ENCODE measurements at regions not wholly inside any gene's neighbourhood (a gene's known extent, or its start where the extent isn't known, plus 50 kb on each side); places are given as distances from the start of the nearest gene placed in this dataset.
"Not testable (repeated sequence)": the region's sequence is repeated elsewhere in the genome, so short reads cannot be mapped to it uniquely, and the experiment has no call there.

DNA sequence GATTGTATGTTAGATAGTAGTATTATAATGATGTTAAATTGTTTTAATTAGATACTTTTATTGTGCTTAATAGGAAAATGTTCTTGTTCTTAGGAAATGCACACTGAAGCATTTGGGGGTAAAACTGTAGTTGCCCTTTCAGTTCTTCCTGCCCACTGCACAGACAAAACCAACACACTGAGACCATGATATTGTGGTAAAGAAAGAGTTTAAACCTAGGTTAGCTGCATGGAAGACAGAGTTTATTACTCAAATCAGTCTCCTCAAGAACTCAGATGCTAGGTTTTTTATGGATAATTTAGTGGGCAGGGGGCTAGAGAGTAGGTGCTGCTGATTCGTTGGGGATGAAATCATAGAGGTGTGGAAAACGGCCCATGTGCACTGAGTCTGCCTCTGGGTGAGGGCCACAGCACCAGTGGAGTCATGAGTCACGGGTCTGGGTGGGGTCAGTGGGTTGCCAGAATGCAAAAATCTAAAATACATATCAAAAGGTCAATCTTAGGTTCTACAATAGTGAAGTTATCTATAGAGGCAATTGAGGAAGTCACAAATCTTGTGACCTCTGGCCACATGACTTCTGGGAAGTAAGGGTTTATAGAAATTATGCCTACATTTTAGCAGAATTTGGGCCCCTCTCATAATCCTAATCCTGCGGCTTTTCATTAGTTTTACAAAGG lies 124.8 kb upstream of the FOXN2 start:
- no peak for DNase-seq (ENCODE audit: low read depth in 3 of 3)

DNA sequence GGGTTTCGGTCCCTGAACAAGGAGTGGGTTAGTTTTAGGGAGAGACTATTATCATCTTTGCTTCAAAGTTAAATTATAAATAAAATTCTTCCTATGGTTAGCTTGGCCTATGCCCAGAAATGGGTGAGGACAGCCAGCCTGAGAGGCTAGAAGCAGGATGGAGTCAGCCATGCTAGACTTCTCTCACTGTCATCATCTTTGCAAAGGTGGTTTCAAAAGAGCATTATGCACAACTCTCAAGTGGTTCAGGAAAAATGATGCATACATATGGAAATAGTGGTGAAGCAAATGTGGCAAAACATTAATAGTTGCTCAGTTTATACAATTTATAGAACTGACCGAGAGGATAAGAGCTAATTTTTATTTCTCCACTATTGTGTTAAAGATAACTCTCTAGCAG lies 124.3 kb upstream of the FOXN2 start:
- no peak for DNase-seq (ENCODE audit: low read depth in 3 of 3)

DNA sequence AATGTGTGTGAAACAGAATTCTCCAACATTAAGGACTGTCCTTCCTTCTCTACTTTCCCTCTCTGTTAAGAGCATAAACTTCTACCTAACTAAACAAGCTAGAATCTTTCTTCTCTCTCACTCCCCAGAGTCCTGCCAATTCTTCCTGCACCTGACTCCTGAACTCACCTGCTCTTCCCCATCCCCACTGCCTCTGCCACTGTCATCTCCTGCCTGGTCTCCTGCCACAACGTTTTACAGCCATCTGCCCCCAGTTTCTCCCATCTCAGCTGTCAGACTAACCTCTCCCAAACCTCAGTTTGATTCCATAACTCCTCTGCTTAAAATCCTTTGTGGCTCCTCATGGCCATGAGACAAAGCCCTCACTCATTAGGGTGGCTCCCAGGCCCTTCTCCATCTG lies 119.8 kb upstream of the FOXN2 start:
- no peak for DNase-seq (ENCODE audit: low read depth in 3 of 3)

DNA sequence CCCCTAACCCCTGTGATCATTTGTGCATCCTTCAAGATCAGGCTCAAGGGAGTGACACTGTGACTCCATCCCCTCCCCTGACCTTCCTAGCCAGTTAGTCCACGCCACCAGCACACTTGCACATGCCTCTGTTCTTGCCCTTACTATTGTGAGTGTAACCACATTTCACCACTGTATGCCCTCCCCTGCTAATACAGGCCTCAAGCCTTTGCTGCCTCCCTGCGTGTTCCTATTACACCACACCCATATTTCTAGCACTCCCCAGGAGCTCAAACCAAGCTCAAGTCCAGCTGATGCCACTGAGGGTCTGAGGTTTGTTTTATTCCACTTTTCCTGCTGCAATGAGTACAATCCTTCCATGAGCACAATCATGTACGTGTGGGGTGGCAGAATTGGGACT lies 119.3 kb upstream of the FOXN2 start:
- no peak for DNase-seq (ENCODE audit: low read depth in 3 of 3)

DNA sequence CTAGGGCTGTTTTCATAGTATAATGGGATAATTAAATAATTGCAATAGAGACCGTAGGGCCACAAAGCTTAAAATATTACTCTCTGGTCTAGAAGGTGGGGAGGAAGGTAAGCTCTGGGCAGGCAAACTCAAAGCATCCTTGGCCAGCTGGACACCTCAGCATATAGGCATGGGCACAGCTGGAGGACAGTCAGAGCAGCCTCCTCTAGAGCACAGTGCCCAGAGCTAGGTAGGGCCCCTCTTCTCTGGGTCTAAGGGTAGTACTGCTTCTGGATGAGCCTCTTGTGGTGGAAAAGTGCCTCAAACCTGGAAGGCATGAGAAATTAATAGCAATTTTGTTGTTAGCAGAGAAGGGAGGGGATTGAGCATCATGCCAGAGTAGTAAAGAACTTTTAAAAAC lies 116.9 kb upstream of the FOXN2 start:
- no peak for DNase-seq (ENCODE audit: low read depth in 3 of 3)

DNA sequence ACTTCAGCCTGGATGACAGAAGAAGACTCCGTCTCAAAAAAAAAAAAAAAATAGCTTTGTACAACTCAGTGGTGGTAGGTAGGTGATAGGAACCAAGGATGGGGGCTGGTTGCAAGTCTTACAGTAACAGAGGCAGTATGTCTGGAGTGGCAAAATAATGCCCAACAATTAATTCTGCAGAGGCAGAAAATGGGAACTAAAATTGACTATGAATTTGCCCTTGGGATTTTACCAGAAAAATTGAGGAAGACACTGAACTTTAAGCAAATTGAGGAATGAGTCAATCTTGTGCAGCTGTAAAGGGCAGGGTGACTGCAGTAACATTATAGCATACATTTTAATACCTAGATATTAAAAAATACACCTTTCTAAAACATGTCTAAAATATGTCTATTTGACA lies 116.1 kb upstream of the FOXN2 start:
- no peak for DNase-seq (ENCODE audit: low read depth in 3 of 3)

DNA sequence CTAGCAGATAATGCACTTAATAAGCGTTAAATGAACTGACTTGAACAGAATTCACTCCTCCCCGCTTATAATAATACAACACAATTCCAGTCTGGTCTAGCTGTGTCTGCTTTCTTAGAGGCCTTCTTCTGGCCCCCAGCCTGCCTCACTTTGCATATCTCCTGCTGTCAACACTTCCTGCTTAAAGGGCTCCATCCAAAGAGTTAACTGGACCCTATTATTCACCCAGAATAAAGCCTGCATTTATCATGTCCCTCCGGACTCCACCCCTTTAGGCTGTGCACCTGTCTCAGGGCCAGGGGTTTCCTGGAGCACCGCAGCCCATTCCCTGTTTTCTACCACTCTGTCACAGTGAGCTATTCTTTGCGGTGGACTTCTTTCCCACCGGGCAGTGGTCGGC lies 115.4 kb upstream of the FOXN2 start:
- DNase-seq (ENCODE audit: low read depth in 3 of 3), result no peak

DNA sequence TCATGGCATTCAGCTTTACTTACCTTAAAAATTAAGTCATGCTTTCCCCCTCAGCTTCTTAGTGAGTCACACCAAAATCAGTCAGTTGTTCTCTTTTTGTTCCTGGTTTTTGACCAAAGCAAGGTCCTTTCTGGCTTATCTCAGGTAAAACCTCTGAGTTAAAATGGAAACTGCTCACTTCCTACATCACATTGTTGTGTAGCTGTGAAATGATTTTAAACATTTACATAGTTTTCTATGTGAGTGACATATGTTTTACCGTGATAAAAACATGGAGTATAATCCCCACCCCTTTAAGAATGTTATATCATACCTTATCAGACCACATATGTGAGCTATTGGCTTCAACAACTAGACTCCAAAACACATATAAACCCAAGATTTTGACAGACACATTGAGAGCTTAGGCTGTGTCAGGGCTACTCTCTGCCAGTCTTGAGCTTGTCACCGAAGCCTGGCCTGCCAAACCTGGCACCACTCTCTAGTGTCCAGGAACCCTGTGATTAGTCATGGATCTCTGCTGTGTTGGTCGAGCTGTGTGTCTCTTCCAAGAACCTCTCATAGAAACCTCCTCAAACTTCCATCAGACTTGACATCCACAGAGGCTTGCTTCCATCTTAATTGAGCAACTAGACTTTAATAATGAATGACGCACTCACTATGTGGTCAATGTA lies 113.7 kb upstream of the FOXN2 start:
- DNase-seq (ENCODE audit: low read depth in 3 of 3), result no peak

DNA sequence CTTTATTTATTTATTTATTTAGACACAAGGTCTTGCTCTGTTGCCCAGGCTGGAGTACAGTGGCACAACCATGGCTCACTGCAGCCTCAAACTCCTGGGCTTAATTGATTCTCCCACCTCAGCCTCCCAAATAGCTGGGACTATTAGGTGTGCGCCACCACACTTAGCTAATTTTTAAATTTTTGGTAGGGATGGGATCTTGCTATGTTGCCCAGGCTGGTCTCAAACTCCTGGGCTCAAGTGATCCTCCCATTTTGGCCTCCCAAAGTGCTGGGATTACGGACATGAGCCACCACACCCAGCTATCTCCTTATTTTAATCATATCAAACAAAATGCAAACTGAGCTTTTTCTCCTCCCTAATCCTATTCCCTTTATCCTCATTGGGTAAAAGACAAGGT lies 113.0 kb upstream of the FOXN2 start:
- not testable (repeated sequence) for DNase-seq (ENCODE audit: low read depth in 3 of 3)

DNA sequence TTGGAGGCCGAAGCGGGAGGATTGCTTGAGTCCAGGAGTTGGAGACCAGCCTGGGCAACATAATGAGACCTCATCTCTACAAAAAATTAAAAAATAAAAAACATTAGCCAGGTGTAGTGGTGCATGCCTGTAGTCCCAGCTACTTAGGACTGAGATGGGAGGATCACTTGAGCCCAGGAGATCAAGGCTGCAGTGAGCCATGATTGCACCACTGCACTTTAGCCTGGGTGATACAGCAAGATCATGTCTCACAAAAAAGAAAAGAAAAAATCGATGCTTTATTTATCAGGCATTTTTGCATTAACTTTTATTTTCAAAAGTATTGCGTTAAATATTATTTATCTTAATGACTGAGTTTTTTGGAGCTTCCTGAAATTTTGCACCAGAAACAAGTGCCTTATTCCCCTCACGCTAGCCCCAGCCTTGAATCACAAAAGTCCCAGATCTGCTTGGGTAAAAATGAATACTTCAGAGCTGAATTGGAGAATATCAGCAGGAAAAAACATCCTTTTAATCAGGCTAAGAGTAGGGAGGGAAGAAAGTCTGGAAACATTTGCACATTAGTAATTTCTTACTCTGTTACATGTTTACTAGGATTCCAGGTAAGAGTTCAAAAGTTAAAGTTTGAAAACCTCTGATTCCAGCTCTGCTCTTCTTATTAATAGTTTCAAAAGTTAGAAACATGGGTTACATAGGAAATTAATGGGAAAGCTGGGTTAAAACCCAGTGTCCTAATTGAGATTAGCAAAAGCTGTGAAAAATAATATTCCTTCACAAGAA lies 111.4 kb upstream of the FOXN2 start:
- no peak for DNase-seq (ENCODE audit: low read depth in 3 of 3)

DNA sequence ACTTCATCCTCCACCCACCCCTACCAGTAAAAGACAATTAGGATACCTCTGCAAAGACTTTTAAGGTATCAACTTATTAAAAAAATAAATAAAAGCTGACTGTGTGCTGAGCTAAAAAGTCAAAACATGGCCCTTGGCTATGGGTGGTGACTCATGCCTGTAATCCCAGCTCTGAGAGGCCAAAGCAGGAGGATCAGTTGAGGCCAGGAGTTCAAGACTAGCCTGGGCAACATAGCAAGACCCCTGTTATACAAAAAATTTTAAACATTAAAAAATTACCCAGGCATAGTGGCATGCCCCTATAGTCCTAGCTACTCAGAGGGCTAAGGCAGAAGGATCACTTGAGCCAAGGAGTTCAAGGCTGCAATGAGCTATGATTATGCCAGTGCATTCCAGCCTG lies 110.8 kb upstream of the FOXN2 start:
- DNase-seq (ENCODE audit: low read depth in 3 of 3), result no peak

DNA sequence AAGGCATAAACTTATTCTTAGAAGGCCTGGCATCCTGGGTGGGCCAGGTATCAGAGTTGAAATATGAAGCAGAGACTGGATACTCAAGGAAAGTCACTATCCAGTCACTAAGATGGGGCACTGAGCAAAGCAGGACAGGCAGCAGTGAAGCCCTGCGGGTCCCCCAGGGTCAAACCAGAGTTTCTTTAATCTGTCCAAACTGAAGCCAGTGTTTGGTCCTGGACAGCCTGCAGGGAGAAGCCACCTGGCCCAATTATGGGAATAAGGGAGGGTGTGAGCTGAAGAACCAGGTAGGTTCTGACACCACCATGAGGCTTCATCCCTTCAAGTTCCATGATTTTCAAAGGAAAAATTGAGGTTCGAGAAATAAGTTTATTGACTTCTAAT lies 109.7 kb upstream of the FOXN2 start:
- DNase-seq (ENCODE audit: low read depth in 3 of 3), result no peak

DNA sequence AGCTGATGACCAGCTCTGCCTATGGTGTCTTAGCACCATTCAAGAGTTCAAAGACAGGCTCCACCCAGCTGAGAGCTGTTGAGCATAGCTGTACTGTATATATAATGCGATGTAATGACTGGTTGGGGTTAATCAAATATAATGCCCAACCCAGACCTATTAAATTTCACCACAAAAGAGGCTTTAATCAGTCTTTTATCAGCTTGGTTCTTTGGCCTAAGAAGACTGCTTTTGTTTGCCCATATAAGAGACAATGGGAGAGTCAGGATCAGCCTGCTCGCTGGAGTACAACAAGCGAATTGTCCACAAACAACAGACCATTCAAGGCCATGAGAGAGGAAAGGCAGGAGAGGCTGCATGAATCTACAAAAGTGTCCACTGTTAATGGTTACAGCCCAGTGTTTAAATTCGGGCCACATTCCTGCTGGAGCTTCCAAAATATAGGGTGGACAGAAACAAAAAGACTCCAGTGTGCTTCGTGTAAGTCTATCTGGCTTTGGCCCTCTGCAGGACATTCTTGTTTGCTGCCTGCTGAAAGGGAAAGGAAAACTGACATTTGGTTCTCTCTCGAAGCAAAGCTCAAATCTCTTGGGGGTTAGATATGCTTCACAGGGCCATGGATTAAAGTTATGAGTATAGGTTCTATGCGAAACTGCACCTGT lies 109.2 kb upstream of the FOXN2 start:
- DNase-seq (ENCODE audit: low read depth in 3 of 3), result no peak

DNA sequence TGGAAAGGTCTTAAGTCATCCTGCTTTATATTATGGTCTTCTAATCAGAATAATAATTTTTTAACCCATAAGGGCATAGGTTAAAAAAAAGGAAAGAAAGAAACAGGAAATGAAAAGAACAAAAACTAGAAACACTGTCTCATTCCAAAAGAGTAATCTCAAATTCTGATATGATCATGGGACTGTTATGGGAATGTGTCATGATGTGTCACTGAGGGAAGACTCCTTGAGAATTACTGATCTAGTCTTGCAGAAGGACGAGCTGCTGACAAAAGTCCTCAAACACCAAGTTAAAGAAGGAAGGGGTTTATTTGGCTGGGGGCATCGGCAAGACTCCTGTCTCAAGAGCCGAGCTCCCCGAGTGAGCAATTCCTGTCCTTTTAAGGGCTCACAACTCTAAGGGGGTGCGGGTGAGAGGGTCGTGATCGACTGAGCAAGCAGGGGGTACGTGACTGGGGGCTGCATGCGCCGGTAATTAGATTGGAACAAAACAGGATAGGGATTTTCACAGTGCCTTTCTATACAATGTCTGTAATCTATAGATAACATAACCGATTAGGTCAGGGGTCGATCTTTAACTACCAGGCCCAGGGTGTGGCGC lies 108.3 kb upstream of the FOXN2 start:
- DNase-seq (ENCODE audit: low read depth in 3 of 3), result not testable (repeated sequence)

DNA sequence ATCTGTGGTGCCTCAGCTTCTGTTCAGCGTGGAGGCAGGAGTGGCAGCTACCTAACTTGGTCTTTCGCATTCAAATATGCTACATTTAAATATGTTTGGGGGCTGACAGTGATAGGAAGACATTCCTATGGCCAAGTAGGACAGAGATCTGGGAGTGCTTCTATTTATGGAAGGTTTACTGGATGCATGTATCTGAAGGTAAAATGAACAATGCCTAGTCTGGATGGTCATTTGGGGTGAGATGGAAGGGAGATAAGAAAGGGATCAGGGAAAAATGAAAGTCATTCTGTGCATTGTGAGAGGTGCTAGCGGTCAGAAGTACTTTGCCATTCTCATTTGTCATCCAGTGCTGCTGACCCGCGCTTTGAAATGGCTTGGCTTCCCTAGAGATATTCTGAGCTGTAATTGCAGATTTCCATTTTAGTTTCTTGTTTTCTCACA lies 107.3 kb upstream of the FOXN2 start:
- DNase-seq (ENCODE audit: low read depth in 3 of 3), result no peak

DNA sequence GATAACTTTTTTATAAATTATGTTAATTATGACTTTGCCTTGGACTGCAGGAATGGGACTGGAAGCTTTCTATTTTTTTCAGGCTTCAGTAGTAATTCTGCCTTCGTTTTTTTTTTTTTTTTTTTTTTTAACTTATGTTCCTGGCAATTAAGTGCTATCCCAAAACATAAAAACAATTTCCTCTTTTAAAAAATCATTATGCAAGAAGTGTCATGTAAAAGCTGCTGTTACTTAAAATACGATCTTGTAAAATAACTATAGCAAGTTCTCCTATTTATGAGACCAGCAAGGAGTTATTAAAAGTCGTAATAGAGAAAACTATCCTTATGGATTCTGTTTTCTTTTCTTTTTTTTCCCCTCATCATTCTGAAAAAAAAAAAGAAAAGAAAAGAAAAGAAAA lies 106.6 kb upstream of the FOXN2 start:
- no peak for DNase-seq (ENCODE audit: low read depth in 3 of 3)

DNA sequence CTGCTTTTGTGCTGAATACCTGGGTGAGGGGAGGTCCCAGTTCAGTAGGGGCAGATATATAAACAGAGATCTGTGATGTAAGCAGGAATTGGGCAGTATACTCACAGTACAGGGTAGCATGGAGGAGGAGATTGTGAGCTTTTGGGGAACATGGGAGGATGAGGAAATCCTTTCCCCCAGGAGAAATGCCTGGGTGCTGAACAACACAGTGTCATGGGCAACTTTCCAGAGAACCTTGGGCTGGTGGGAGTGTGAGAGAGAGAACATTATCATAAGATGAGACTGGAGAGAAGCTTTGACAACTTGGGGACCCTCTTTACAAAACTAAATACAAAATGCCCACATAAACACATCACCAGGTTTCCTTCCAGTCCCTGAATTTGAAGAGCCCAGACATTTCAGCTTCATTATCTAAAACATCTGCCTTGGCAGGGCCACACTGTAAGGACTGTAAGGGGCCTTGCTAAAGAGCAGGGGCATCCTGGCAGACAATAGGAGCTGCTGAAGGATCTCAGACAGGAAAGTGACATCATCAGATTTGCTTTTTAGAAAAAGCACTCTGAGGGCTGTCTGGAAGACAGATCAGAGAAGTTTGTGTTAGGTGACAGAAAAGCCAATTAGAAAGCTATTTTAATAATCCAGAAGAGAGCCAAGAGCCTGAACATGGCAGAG lies 105.1 kb upstream of the FOXN2 start:
- no peak for DNase-seq (ENCODE audit: low read depth in 3 of 3)

DNA sequence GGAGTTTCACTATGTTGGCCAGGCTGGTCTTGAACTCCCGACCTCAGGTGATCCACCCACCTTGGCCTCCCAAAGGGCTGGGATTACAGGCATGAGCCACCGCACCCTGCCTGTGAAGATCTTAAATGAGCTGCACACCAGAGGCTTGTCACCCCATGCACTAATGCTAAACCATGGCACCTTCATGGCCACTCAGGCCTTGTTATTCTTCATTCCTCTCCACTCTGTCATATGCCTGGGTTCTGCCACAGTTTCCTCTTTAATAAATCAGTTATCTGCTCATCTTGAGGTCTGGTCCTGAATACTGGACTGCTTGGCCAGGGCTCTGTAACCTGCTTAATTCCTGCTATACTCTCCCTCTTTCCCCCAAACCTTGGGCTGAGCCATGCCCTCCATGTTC lies 104.3 kb upstream of the FOXN2 start:
- DNase-seq (ENCODE audit: low read depth in 3 of 3), result no peak

DNA sequence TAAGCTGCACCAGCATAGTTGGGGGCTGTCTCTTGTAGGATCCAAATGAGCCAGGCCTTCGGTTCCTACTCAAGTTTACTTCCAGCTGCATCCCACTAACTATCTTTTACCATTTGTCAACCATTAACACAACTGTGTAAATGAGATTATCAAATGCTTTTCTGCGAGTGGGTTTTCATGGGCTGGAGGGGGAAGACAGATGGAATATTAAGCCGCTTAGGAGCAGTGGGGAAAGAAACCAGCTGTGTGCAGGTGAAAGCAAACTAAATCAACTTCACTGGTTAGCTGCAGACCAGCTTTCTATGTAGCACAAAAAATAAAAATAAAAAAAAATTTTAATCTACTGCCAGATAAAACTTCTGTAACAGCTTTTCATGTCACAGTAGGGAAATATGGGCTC lies 100.8 kb upstream of the FOXN2 start:
- no peak for DNase-seq (ENCODE audit: low read depth in 3 of 3)

DNA sequence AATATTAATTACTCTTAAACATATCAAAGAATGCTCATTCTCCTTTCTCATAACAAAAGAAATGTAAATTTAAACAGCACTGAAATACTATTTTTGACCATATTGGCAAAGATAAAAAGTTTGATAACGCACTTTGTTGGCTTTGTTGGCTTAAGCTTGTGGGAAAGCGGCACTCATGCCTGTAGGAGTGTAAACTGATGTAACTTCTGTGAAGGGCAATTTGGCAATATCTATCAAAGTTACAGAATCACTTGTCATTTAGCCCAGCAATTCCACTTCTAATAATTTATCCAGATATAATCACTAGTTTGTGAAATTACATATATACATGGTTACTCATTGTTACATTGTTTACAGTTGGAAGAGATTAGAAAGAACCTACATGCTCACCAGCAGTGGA lies 96.3 kb upstream of the FOXN2 start:
- DNase-seq (ENCODE audit: low read depth in 3 of 3), result no peak

DNA sequence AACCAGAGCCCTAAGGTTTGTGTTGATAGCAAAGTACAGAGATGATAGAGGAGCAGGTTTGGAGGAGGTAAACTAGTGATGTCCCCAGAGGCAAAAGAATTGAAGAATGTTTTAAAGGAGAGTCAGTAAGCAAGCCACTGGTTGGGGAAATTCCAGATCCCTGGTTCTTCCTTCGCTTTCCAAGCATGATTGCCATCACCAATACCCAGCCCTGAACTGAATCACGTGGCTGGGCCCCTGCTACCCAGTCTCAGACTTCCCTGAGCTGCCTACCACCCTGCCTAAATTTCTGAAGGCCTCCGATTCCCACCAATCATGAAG lies 95.3 kb upstream of the FOXN2 start:
- DNase-seq (ENCODE audit: low read depth in 3 of 3), result no peak

Data from stimulated activated CD4-positive, alpha-beta T cell treated with anti-CD3 and anti-CD28 coated beads, TNF-alpha, amount 100 ng/mL, for 24 hours (primary cell).